ENCODE measurements at regions not wholly inside any gene's neighbourhood (a gene's known extent, or its start where the extent isn't known, plus 50 kb on each side); places are given as distances from the start of the nearest gene placed in this dataset.

DNA sequence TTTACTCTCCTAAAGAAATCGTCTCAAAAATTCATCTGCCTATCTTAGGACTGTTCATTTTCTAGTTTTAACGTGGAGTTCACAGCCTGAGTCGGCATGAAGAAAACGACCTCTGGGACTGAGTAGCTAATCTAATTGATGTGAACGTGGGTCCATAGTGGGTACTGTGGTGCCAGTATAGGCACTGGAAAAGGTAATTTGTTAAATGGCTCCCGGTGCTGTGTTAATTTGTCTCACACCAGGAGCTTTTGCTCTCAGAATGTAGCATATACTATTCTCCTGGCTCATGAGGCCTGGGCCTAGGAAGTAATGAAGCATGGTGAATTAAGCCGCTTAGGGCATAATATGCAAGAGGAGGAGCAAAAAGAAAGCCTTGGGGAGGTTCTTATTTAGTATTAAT lies 414.4 kb upstream of the NXPH2 start:
- TF ChIP-seq, protein P1, sequence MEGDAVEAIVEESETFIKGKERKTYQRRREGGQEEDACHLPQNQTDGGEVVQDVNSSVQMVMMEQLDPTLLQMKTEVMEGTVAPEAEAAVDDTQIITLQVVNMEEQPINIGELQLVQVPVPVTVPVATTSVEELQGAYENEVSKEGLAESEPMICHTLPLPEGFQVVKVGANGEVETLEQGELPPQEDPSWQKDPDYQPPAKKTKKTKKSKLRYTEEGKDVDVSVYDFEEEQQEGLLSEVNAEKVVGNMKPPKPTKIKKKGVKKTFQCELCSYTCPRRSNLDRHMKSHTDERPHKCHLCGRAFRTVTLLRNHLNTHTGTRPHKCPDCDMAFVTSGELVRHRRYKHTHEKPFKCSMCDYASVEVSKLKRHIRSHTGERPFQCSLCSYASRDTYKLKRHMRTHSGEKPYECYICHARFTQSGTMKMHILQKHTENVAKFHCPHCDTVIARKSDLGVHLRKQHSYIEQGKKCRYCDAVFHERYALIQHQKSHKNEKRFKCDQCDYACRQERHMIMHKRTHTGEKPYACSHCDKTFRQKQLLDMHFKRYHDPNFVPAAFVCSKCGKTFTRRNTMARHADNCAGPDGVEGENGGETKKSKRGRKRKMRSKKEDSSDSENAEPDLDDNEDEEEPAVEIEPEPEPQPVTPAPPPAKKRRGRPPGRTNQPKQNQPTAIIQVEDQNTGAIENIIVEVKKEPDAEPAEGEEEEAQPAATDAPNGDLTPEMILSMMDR (IDR thresholded peaks at IDR 0.05): no peak
- TF ChIP-seq POLR2A (IDR thresholded peaks at IDR 0.05): no peak
- no peak for TF ChIP-seq POLR2AphosphoS5 (IDR thresholded peaks at IDR 0.05; ENCODE audit: insufficient read depth in 1 of 2, low read depth in 1 of 2)

All from vagina (tissue), 2 donors.